Suprapubic skin (tissue), 4 donors: ENCODE measurements at regions not wholly inside any gene's neighbourhood (a gene's known extent, or its start where the extent isn't known, plus 50 kb on each side); places are given as distances from the start of the nearest gene placed in this dataset.
"Not testable (repeated sequence)": the region's sequence is repeated elsewhere in the genome, so short reads cannot be mapped to it uniquely, and the experiment has no call there.

Experiments used
- DNase-seq, 2 donors: peaks; one replicate each; pipeline ENCODE4 v3.0.0-alpha.2; 2019; ENCODE audit warnings: low spot score in 2 of 2
- H3K27ac ChIP-seq: fragments of 200-600 bp; sonication (generic); one replicate; pipeline ENCODE4 v1.5.1; 2019
- H3K27me3 ChIP-seq: fragments of 200-600 bp; sonication (generic); one replicate; pipeline ENCODE4 v1.5.1; 2019
- H3K36me3 ChIP-seq: fragments of 200-600 bp; sonication (generic); one replicate; pipeline ENCODE4 v1.5.1; 2019
- H3K4me1 ChIP-seq: fragments of 200-600 bp; sonication (generic); one replicate; pipeline ENCODE4 v1.5.1; 2019
- H3K4me3 ChIP-seq: fragments of 200-600 bp; sonication (generic); one replicate; pipeline ENCODE4 v1.5.1; 2019; ENCODE audit warnings: mild to moderate bottlenecking
- H3K9me3 ChIP-seq: fragments of 200-600 bp; sonication (generic); one replicate; pipeline ENCODE4 v1.5.1; 2019
- WGBS: methylation state at CpG from one replicate; pipeline ENCODE4 v1.1.5; 2018; 5-methylcytosine and 5-hydroxymethylcytosine counted together

DNA sequence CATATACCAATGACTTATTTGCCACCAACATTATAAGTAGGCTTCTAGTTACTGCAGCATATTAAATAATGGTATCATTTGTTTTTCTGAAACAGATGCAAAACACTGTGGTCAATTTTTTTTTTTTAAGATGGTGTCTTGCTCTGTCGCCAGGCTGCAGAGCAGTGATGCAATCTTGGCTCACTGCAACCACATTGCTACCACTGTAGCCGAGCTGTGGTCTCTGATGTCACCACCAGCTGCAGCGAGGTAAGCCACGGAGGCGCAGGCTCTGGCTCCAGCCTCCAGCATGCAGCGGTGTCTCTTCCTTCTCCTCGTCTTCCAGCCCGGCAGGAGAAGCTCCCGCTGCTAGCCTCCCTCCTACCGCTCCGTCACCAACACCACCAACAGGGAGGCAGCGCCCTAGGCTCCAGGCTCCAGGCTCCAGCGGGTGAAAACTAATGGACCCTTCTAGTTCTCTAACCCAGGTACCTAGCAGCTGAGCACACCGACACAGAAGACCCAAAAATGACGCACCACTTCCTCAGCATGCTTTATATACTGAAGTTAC lies 840.8 kb downstream of the SPATA31A1 start:
- not testable (repeated sequence) for H3K4me3 ChIP-seq, H3K27me3 ChIP-seq, H3K27ac ChIP-seq, H3K4me1 ChIP-seq, H3K9me3 ChIP-seq, H3K36me3 ChIP-seq, DNase-seq
- 83% methylated on average over 12 of the region's 15 CpGs for WGBS

DNA sequence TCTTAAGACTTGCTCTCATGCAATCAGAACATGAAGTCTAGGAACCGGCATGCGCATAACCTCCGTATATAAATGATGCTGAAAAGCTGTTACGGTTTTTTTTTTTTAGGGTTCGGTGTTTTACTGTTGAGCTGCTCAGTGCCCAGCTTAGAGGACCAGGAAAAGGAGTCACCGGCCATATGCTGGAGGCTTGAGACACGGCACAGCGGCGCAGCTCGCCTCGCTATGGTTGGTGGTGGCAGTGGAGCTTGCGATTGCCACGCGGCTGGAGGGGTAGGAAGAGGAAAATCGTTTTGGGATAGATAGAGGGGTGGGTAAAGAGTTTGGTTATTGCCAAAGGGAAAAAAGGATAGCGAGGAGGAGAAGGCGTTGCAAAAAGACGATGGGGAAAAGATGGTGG lies 841.3 kb downstream of the SPATA31A1 start:
- not testable (repeated sequence) for H3K27me3 ChIP-seq, H3K4me3 ChIP-seq, H3K9me3 ChIP-seq, H3K4me1 ChIP-seq, H3K36me3 ChIP-seq, H3K27ac ChIP-seq, DNase-seq
- WGBS, result 98% methylated on average over 10 of the region's 18 CpGs

DNA sequence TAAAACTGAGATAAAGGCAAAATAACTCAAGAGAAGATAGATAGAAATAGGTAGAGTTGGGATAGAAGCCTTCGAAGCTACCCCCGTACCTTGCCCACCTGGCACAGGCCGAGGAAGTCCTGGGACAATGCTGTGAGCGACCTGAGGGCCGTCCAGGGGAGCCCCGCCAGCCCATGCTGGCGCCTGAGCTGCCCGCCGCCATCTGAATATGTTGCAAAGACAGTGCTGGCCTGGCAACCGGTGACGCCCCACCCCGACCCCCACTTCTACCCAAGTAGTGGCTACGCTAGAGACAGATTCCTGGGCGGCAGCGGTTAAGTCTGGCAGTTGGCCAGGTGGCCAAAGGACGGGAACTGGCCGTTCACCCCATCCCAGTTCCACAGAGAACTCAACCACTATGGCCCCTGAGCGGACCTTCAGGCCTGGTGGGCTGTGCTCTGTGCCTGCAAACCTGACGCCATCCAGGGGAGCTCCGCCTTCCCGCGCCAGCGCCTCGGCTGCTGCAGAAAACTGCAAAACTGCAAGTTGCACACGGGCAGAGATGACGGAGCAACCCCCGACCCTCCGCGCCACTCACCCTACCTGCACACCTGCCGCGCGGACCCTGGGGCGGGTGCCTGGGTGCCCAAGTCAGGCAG lies 866.2 kb downstream of the SPATA31A1 start:
- H3K4me1 ChIP-seq, H3K4me3 ChIP-seq, H3K27ac ChIP-seq, H3K9me3 ChIP-seq, H3K36me3 ChIP-seq, H3K27me3 ChIP-seq: not testable (repeated sequence)
- DNase-seq, result peak in 1 of 2 donors; percentile 50
- no CpG with 5 or more reads among the region's 33 CpGs for WGBS

DNA sequence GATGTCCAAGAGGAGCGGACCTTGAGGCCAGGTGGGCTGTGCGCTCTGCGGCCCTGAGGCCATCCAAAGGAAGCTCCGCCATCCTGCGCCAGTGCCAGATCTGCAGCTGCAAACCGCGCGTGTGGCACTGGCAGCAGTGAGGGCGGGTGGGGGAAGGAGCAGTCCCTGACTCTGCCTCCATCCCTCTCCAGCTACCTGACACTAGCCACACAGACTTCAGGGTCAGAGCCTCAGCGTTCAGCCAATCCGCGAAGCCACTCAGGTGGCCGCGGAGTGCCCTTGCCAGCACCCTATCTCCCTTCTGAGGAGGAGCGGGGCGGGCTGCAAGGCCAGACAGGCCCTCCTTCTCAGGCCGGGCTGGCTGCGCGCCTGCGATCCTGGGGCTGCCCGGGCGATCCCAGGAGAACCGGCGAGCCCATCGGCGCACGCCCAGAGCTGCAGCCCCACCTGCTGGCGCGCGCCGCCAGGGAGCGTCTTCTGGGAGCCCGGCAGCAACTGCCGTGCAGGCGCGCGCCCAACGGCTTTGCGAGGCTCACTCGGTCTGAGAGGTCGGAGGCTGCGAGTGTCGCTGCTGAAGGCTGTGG lies 867.2 kb downstream of the SPATA31A1 start:
- H3K27me3 ChIP-seq, H3K36me3 ChIP-seq, H3K27ac ChIP-seq, DNase-seq, H3K9me3 ChIP-seq, H3K4me3 ChIP-seq, H3K4me1 ChIP-seq: not testable (repeated sequence)
- no CpG with 5 or more reads among the region's 43 CpGs for WGBS

DNA sequence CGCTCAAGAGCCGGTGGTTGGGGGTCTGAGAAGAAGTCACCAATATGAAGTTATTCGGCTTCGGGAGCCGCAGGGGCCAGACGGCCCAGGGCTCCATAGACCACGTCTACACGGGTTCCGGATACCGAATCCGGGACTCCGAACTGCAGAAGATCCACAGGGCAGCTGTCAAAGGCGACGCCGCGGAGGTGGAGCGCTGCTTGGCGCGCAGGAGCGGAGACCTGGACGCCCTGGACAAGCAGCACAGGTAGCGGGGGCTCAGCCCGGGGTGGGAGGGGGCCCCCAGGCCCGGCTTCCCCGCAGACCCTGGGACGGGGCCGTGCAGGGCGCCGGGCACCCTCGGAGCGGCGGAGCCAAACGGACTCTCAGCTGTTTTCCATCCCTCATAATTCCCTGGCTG lies 867.9 kb downstream of the SPATA31A1 start:
- not testable (repeated sequence) for H3K27ac ChIP-seq, H3K9me3 ChIP-seq, H3K27me3 ChIP-seq, H3K4me1 ChIP-seq, H3K36me3 ChIP-seq
- DNase-seq, result peak in 1 of 2 donors; percentile 47
- WGBS, result 0% methylated on average over 1 of the region's 33 CpGs
- H3K4me3 ChIP-seq, result peak overlapping the region; percentile 26
